Smooth muscle cell (in vitro differentiated cells): ENCODE measurements at regions not wholly inside any gene's neighbourhood (a gene's known extent, or its start where the extent isn't known, plus 50 kb on each side); places are given as distances from the start of the nearest gene placed in this dataset.
"Not testable (repeated sequence)": the region's sequence is repeated elsewhere in the genome, so short reads cannot be mapped to it uniquely, and the experiment has no call there.

Source experiments
- DNase-seq: peaks from one replicate; lab custom pipeline; 2025; ENCODE audit not compliant: unreplicated experiment; lab: John Stamatoyannopoulos, UW
- H2AFZ ChIP-seq: fragments of 200-600 bp; sonication (generic); 2 replicates; pipeline ENCODE4 v1.6.0; 2016; ENCODE audit warnings: antibody characterized with exemption, low read depth, mild to moderate bottlenecking
- H3F3A ChIP-seq: fragments of 200-600 bp; sonication (generic); 2 replicates; pipeline ENCODE4 v1.6.0; 2017; ENCODE audit warnings: antibody characterized with exemption, low read depth
- H3K27ac ChIP-seq: fragments of 200-600 bp; sonication (generic); 2 replicates; pipeline ENCODE4 v1.5.1; 2016; ENCODE audit warnings: low read depth, mild to moderate bottlenecking
- H3K27me3 ChIP-seq: fragments of 200-600 bp; sonication (generic); 2 replicates; pipeline ENCODE4 v1.6.1; 2016; ENCODE audit warnings: low read depth, mild to moderate bottlenecking
- H3K36me3 ChIP-seq: fragments of 200-600 bp; sonication (generic); 2 replicates; pipeline ENCODE4 v1.5.1; 2016; ENCODE audit warnings: low read depth
- H3K4me1 ChIP-seq: fragments of 200-600 bp; sonication (generic); 2 replicates; pipeline ENCODE4 v1.5.1; 2016; ENCODE audit warnings: low read depth
- H3K4me2 ChIP-seq: fragments of 200-600 bp; sonication (generic); 2 replicates; pipeline ENCODE4 v1.6.0; 2016; ENCODE audit warnings: mild to moderate bottlenecking
- H3K4me3 ChIP-seq: fragments of 200-600 bp; sonication (generic); 2 replicates; pipeline ENCODE4 v1.5.1; 2016; ENCODE audit warnings: mild to moderate bottlenecking
- H3K79me2 ChIP-seq: fragments of 200-600 bp; sonication (generic); 2 replicates; pipeline ENCODE4 v1.6.0; 2016; ENCODE audit warnings: low read depth, mild to moderate bottlenecking
- H3K9ac ChIP-seq: fragments of 200-600 bp; sonication (generic); 2 replicates; pipeline ENCODE4 v1.6.0; 2016; ENCODE audit warnings: low read depth
- H3K9me3 ChIP-seq: fragments of 200-600 bp; sonication (generic); replicated peaks from 2 replicates; pipeline ENCODE4 v1.5.1; 2016; ENCODE audit warnings: low read depth
- H4K20me1 ChIP-seq: fragments of 200-600 bp; sonication (generic); 2 replicates; pipeline ENCODE4 v1.6.0; 2016; ENCODE audit warnings: low read depth
- WGBS: methylation state at CpG from one replicate; pipeline ENCODE4 v1.1.7; 2016; ENCODE audit warnings: low lambda C conversion rate; 5-methylcytosine and 5-hydroxymethylcytosine counted together
- TF ChIP-seq, protein P1 (sequence below): fragments of 200-600 bp; sonication (generic); IDR thresholded peaks from 2 replicates; pipeline ENCODE4 v1.5.1; 2017; ENCODE audit warnings: borderline replicate concordance, mild to moderate bottlenecking, antibody characterized with exemption; ENCODE audit not compliant: insufficient read depth, poor library complexity, severe bottlenecking

DNA sequence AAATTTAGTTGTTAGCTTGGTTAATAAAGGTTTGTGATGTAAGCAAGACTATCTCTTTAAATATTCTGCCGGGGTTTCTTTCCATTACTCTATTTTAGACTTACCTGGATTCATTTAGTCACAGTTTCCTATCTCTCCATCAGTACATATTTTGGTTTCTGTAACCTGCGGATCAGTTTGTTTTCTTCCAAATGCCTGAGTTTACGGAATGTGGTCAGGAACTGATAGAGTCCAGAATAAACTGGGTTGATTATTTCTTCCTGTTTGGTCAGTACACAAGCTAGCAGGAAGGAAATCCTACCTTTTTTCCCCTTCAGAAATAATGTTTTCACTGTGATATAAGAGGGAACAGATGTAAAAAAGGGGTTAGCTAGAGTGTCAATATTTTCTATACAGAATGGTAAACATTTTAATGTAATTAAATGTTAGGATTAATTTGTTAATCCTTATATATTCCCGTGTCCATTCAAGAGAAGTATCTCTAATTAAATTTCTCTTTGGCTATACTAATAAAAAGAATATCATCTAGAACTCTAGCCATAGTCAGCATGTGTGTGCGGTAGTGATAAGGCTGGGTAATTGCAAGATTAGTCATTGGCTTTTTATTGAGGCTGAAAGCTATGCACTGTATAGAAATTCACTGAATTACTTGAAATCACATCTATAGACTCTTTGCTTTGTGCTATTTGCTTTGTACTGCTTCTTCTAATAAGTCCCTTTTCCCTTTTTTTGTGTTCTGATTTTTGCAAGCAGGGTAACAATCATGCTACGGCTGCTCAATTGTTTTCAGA lies 144.7 kb upstream of the ADGRL4 start:
- H3K27me3 ChIP-seq: no peaks in the 10 kb centered on the region
- H3K36me3 ChIP-seq: no peaks in the 10 kb centered on the region
- DNase-seq: no peak
- H3K9me3 ChIP-seq: no peaks in the 10 kb centered on the region
- no peaks in the 10 kb centered on the region for H3F3A ChIP-seq
- H3K4me1 ChIP-seq: no peaks in the 10 kb centered on the region
- H3K27ac ChIP-seq: no peak overlapping the region
- H3K4me3 ChIP-seq: no peak overlapping the region
- H3K9ac ChIP-seq: no peak overlapping the region
- no peak overlapping the region for H3K4me2 ChIP-seq
- H3K79me2 ChIP-seq: no peaks in the 10 kb centered on the region
- WGBS: 72% methylated on average over 6 of the region's 6 CpGs
- no peaks in the 10 kb centered on the region for H4K20me1 ChIP-seq
- H2AFZ ChIP-seq: no peak overlapping the region
- TF ChIP-seq, protein P1, sequence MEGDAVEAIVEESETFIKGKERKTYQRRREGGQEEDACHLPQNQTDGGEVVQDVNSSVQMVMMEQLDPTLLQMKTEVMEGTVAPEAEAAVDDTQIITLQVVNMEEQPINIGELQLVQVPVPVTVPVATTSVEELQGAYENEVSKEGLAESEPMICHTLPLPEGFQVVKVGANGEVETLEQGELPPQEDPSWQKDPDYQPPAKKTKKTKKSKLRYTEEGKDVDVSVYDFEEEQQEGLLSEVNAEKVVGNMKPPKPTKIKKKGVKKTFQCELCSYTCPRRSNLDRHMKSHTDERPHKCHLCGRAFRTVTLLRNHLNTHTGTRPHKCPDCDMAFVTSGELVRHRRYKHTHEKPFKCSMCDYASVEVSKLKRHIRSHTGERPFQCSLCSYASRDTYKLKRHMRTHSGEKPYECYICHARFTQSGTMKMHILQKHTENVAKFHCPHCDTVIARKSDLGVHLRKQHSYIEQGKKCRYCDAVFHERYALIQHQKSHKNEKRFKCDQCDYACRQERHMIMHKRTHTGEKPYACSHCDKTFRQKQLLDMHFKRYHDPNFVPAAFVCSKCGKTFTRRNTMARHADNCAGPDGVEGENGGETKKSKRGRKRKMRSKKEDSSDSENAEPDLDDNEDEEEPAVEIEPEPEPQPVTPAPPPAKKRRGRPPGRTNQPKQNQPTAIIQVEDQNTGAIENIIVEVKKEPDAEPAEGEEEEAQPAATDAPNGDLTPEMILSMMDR: no peak

GRCh38 chr1:79150576-79150975 lies 144.0 kb upstream of the ADGRL4 start:
- H3K9me3 ChIP-seq: no peaks in the 10 kb centered on the region
- no peaks in the 10 kb centered on the region for H3K79me2 ChIP-seq
- no peaks in the 10 kb centered on the region for H4K20me1 ChIP-seq
- TF ChIP-seq, protein P1: no peak
- H3F3A ChIP-seq: no peaks in the 10 kb centered on the region
- H3K4me2 ChIP-seq: no peak overlapping the region
- no peak overlapping the region for H2AFZ ChIP-seq
- WGBS: 92% methylated on average over 1 of the region's 1 CpG
- H3K27ac ChIP-seq: no peak overlapping the region
- no peak overlapping the region for H3K4me3 ChIP-seq
- H3K9ac ChIP-seq: no peak overlapping the region
- no peaks in the 10 kb centered on the region for H3K36me3 ChIP-seq
- no peaks in the 10 kb centered on the region for H3K27me3 ChIP-seq
- no peak for DNase-seq
- H3K4me1 ChIP-seq: no peaks in the 10 kb centered on the region

GRCh38 chr1:79138227-79138626 lies 131.7 kb upstream of the ADGRL4 start:
- not testable (repeated sequence) for H3K79me2 ChIP-seq

DNA sequence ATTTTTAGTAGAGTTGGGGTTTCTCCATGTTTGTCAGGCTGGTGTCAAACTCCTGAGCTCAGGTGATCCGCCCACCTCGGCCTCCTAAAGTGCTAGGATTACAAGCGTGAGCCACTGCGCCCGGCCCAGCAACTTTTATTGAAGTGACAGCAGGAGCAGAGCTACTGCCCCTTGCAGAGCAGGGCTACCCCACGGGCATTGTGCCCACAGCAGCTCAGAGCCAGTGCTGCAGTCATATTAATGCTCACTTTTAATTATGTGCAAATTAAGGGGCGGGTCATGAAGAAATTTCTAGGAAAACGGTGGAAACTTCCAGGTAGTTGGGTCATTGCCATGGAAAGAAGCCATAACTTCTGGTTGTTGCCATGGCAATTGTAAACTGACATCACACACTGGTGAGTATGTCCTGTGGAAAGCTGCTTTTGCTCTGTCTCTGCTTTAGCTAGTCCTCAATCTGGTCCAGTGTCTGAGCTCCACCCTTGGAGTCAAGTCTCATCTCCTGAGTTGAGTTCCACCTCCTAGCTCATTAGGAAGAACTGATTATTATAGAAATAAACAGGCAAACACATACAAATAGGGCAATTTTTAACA lies 127.3 kb upstream of the ADGRL4 start:
- H3K4me3 ChIP-seq: no peak overlapping the region
- no peak for DNase-seq
- H2AFZ ChIP-seq: no peak overlapping the region
- TF ChIP-seq, protein P1: no peak
- H3K4me2 ChIP-seq: no peak overlapping the region
- no peaks in the 10 kb centered on the region for H3K4me1 ChIP-seq
- no peaks in the 10 kb centered on the region for H3K27me3 ChIP-seq
- no peak overlapping the region for H3K9ac ChIP-seq
- 91% methylated on average over 8 of the region's 8 CpGs for WGBS
- H4K20me1 ChIP-seq: no peaks in the 10 kb centered on the region
- no peak overlapping the region for H3K27ac ChIP-seq
- H3K79me2 ChIP-seq: no peaks in the 10 kb centered on the region
- H3K9me3 ChIP-seq: no peaks in the 10 kb centered on the region
- H3F3A ChIP-seq: no peaks in the 10 kb centered on the region
- no peaks in the 10 kb centered on the region for H3K36me3 ChIP-seq

More at GRCh38 chr1:79138227-79138626, 131.7 kb upstream of the ADGRL4 start:
- H3K4me2 ChIP-seq, H4K20me1 ChIP-seq, H3K36me3 ChIP-seq, H3K4me1 ChIP-seq, H2AFZ ChIP-seq, H3F3A ChIP-seq, H3K27ac ChIP-seq, H3K9me3 ChIP-seq, H3K4me3 ChIP-seq, DNase-seq, H3K9ac ChIP-seq, H3K27me3 ChIP-seq: not testable (repeated sequence)
- WGBS: 86% methylated on average over 4 of the region's 4 CpGs
